ENCODE measurements at regions not wholly inside any gene's neighbourhood (a gene's known extent, or its start where the extent isn't known, plus 50 kb on each side); places are given as distances from the start of the nearest gene placed in this dataset.

- Histone ChIP-seq H3K36me3 (ENCODE audit: control insufficient read depth, insufficient read depth, low read length) (no peaks in the 10 kb centered on the region), H3K27ac (ENCODE audit: low read length) (no peak overlapping the region), H3K27me3 (ENCODE audit: control insufficient read depth, insufficient read depth, low read length) (no peaks in the 10 kb centered on the region), H3K9me3 (ENCODE audit: control insufficient read depth, insufficient read depth, low read length) (no peaks in the 10 kb centered on the region), H3K4me3 (ENCODE audit: low read length) (no peak overlapping the region), H3K4me1 (ENCODE audit: control insufficient read depth, insufficient read depth, low read length) (no peaks in the 10 kb centered on the region)
- Mint-ChIP-seq H3K4me3 (no peak overlapping the region), H3K27ac (no peak overlapping the region), H3K36me3 (no peaks in the 10 kb centered on the region), H3K27me3 (ENCODE audit: low read depth in 2 of 2) (no peaks in the 10 kb centered on the region), H3K4me1 (no peaks in the 10 kb centered on the region), H3K9me3 (peaks cover 9 to 13% of the 10 kb centered on the region in 2 donors)
- no peak for DNase-seq
- no peak for TF ChIP-seq CTCF (IDR thresholded peaks at IDR 0.05)
- ATAC-seq, result no peak
- no CpG with 5 or more reads among the region's 1 CpG for WGBS (ENCODE audit: insufficient coverage)
- intact Hi-C loops (cut with micrococcal nuclease), result no loop called here
Measured at GRCh38 chr2:22826703-22827102, 558.3 kb upstream of the KLHL29 start.

- Histone ChIP-seq H3K4me3 (ENCODE audit: low read length) (no peak overlapping the region), H3K27me3 (ENCODE audit: control insufficient read depth, insufficient read depth, low read length) (no peaks in the 10 kb centered on the region), H3K9me3 (ENCODE audit: control insufficient read depth, insufficient read depth, low read length) (no peaks in the 10 kb centered on the region), H3K4me1 (ENCODE audit: control insufficient read depth, insufficient read depth, low read length) (no peaks in the 10 kb centered on the region), H3K27ac (ENCODE audit: low read length) (no peak overlapping the region), H3K36me3 (ENCODE audit: control insufficient read depth, insufficient read depth, low read length) (no peaks in the 10 kb centered on the region)
- H3K4me3 Mint-ChIP-seq, result no peak overlapping the region
- no peak for TF ChIP-seq CTCF (IDR thresholded peaks at IDR 0.05)
- intact Hi-C loops (cut with micrococcal nuclease), result loop anchor here (1.0 kb wide), 1 partner anchor 33 kb away; no protein-coding TSS in a partner anchor
- peaks cover 13 to 14% of the 10 kb centered on the region in 2 donors for H3K9me3 Mint-ChIP-seq
- H3K27me3 Mint-ChIP-seq (ENCODE audit: low read depth in 2 of 2), result no peaks in the 10 kb centered on the region
- no peak overlapping the region for H3K27ac Mint-ChIP-seq
- H3K4me1 Mint-ChIP-seq, result no peaks in the 10 kb centered on the region
- DNase-seq (no peak), ATAC-seq (no peak)
- H3K36me3 Mint-ChIP-seq, result no peaks in the 10 kb centered on the region
- 85% methylated on average over 4 of the region's 5 CpGs for WGBS (ENCODE audit: insufficient coverage)
Measured at GRCh38 chr2:22829791-22830190, 555.2 kb upstream of the KLHL29 start.

GRCh38 chr2:22832196-22832595, 552.8 kb upstream of the KLHL29 start:
- 100% methylated on average over 2 of the region's 2 CpGs for WGBS (ENCODE audit: insufficient coverage)
- no peak for ATAC-seq
- Histone ChIP-seq H3K9me3 (ENCODE audit: control insufficient read depth, insufficient read depth, low read length) (no peaks in the 10 kb centered on the region), H3K27ac (ENCODE audit: low read length) (no peak overlapping the region), H3K36me3 (ENCODE audit: control insufficient read depth, insufficient read depth, low read length) (no peaks in the 10 kb centered on the region), H3K4me3 (ENCODE audit: low read length) (no peak overlapping the region), H3K4me1 (ENCODE audit: control insufficient read depth, insufficient read depth, low read length) (no peaks in the 10 kb centered on the region), H3K27me3 (ENCODE audit: control insufficient read depth, insufficient read depth, low read length) (no peaks in the 10 kb centered on the region)
- TF ChIP-seq CTCF (IDR thresholded peaks at IDR 0.05), result no peak
- Mint-ChIP-seq H3K4me1 (no peaks in the 10 kb centered on the region), H3K36me3 (no peaks in the 10 kb centered on the region), H3K27ac (no peak overlapping the region), H3K9me3 (peaks cover 9 to 12% of the 10 kb centered on the region in 2 donors), H3K4me3 (no peak overlapping the region), H3K27me3 (ENCODE audit: low read depth in 2 of 2) (no peaks in the 10 kb centered on the region)
- no peak for DNase-seq
- intact Hi-C loops (cut with micrococcal nuclease), result no loop called here

- H3K36me3 Mint-ChIP-seq, result no peaks in the 10 kb centered on the region
- no peaks in the 10 kb centered on the region for H3K4me1 Mint-ChIP-seq
- no peak overlapping the region for H3K4me3 Mint-ChIP-seq
- no peak overlapping the region for H3K4me3 ChIP-seq (ENCODE audit: low read length)
- no peaks in the 10 kb centered on the region for H3K9me3 ChIP-seq (ENCODE audit: control insufficient read depth, insufficient read depth, low read length)
- no peak for DNase-seq
- ATAC-seq, result no peak
- no peaks in the 10 kb centered on the region for H3K27me3 ChIP-seq (ENCODE audit: control insufficient read depth, insufficient read depth, low read length)
- no peaks in the 10 kb centered on the region for H3K36me3 ChIP-seq (ENCODE audit: control insufficient read depth, insufficient read depth, low read length)
- no peaks in the 10 kb centered on the region for H3K27me3 Mint-ChIP-seq (ENCODE audit: low read depth in 2 of 2)
- peaks cover 2 to 13% of the 10 kb centered on the region in 2 donors for H3K9me3 Mint-ChIP-seq
- intact Hi-C loops (cut with micrococcal nuclease), result no loop called here
- no peak overlapping the region for H3K27ac ChIP-seq (ENCODE audit: low read length)
- no peak overlapping the region for H3K27ac Mint-ChIP-seq
- H3K4me1 ChIP-seq (ENCODE audit: control insufficient read depth, insufficient read depth, low read length), result no peaks in the 10 kb centered on the region
- no peak for TF ChIP-seq CTCF (IDR thresholded peaks at IDR 0.05)
Measured at GRCh38 chr2:22838461-22838860, 546.5 kb upstream of the KLHL29 start.
